ENCODE measurements at regions not wholly inside any gene's neighbourhood (a gene's known extent, or its start where the extent isn't known, plus 50 kb on each side); places are given as distances from the start of the nearest gene placed in this dataset.

- Histone ChIP-seq H3K27ac (no peak overlapping the region), H3K27me3 (no peaks in the 10 kb centered on the region), H3K4me3 (no peak overlapping the region), H3K4me1 (no peaks in the 10 kb centered on the region), H3K36me3 (no peaks in the 10 kb centered on the region), H3K9me3 (peaks cover 0 to 16% (median 13%) of the 10 kb centered on the region in 3 donors)
- intact Hi-C loops (cut with DNase I; ENCODE audit: low total_unique reads): no loop called here
- TF ChIP-seq, protein P1, sequence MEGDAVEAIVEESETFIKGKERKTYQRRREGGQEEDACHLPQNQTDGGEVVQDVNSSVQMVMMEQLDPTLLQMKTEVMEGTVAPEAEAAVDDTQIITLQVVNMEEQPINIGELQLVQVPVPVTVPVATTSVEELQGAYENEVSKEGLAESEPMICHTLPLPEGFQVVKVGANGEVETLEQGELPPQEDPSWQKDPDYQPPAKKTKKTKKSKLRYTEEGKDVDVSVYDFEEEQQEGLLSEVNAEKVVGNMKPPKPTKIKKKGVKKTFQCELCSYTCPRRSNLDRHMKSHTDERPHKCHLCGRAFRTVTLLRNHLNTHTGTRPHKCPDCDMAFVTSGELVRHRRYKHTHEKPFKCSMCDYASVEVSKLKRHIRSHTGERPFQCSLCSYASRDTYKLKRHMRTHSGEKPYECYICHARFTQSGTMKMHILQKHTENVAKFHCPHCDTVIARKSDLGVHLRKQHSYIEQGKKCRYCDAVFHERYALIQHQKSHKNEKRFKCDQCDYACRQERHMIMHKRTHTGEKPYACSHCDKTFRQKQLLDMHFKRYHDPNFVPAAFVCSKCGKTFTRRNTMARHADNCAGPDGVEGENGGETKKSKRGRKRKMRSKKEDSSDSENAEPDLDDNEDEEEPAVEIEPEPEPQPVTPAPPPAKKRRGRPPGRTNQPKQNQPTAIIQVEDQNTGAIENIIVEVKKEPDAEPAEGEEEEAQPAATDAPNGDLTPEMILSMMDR (IDR thresholded peaks at IDR 0.05): no peak
- no peak for DNase-seq
These were observed 298.0 kb upstream of the GALNT5 start for GRCh38 chr2:156959481-156959880.

- H3K4me1 ChIP-seq: no peaks in the 10 kb centered on the region
- intact Hi-C loops (cut with DNase I; ENCODE audit: low total_unique reads): no loop called here
- H3K4me3 ChIP-seq: no peak overlapping the region
- H3K36me3 ChIP-seq: no peaks in the 10 kb centered on the region
- H3K27ac ChIP-seq: no peak overlapping the region
- no peaks in the 10 kb centered on the region for H3K9me3 ChIP-seq
- TF ChIP-seq, protein P1 (IDR thresholded peaks at IDR 0.05): no peak
- no peaks in the 10 kb centered on the region for H3K27me3 ChIP-seq
- DNase-seq: no peak
These were observed 274.9 kb upstream of the GALNT5 start for GRCh38 chr2:156982615-156983014.

DNA sequence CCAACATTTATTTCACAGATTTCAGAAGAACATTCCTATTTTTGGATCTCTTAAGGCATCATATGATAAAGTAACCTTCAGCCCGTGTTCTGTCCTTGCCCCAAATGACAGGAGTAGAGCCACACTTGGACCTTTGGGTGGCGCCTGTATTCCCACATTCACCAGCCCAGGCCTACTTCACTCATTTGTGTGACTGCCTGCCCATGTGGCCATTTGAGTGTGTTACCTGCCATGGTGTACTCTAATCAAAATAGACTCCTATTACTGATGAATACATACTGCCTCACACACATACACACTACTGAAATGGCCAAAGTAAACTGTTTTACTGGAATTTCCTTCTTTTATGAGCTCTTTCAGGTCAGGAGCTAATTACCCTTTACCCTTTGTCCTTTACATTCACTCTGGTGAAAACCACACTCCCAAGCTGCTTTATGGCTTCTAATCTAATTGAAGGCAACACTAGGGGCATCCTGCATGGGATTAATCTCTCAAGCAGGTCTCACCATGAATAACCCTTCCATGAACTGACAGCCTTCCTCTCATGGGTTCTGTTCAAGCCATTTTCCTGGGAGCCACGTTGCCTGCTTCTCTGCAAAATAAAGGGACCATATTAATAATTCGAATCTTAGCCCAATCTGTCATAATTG, 271.0 kb upstream of the GALNT5 start:
- Histone ChIP-seq H3K9me3 (no peaks in the 10 kb centered on the region), H3K27ac (no peak overlapping the region), H3K4me3 (no peak overlapping the region), H3K36me3 (no peaks in the 10 kb centered on the region), H3K27me3 (no peaks in the 10 kb centered on the region), H3K4me1 (no peaks in the 10 kb centered on the region)
- intact Hi-C loops (cut with DNase I; ENCODE audit: low total_unique reads): no loop called here
- no peak for DNase-seq
- TF ChIP-seq, protein P1 (IDR thresholded peaks at IDR 0.05): no peak

- Histone ChIP-seq H3K4me1 (no peaks in the 10 kb centered on the region), H3K36me3 (no peaks in the 10 kb centered on the region), H3K27ac (no peak overlapping the region), H3K9me3 (no peaks in the 10 kb centered on the region), H3K27me3 (no peaks in the 10 kb centered on the region), H3K4me3 (no peak overlapping the region)
- DNase-seq: no peak
- TF ChIP-seq, protein P1 (IDR thresholded peaks at IDR 0.05): no peak
- intact Hi-C loops (cut with DNase I; ENCODE audit: low total_unique reads): no loop called here
These were observed 257.8 kb upstream of the GALNT5 start for GRCh38 chr2:156999661-157000060.

DNA sequence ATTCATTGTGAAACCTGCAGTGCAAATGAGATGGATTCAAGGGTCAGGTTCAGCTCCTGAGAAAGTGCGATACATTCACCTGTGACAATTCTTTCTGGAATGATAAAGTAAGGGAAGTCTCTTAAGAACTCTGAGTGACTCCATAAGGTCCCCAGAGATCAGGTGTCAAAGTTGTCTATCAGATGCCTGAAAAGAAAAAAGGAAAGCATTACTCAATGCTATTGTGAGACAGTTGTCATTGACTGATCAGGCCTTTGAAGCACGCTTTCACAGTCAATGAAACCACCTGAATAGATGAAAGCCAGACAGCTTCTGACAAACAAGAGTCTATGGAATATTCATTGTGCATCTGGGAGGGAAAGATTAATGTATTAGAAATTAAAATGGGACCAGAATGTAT, 252.7 kb upstream of the GALNT5 start:
- Histone ChIP-seq H3K27me3 (no peaks in the 10 kb centered on the region), H3K4me1 (no peaks in the 10 kb centered on the region), H3K4me3 (no peak overlapping the region), H3K9me3 (peaks cover 0 to 6% (median 0%) of the 10 kb centered on the region in 3 donors), H3K27ac (no peak overlapping the region), H3K36me3 (no peaks in the 10 kb centered on the region)
- TF ChIP-seq, protein P1 (IDR thresholded peaks at IDR 0.05): no peak
- intact Hi-C loops (cut with DNase I; ENCODE audit: low total_unique reads): no loop called here
- DNase-seq: no peak
